ENCODE measurements at regions not wholly inside any gene's neighbourhood (a gene's known extent, or its start where the extent isn't known, plus 50 kb on each side); places are given as distances from the start of the nearest gene placed in this dataset.

- Histone ChIP-seq H4K20me1 (no peaks in the 10 kb centered on the region), H3K9ac (no peak overlapping the region), H3K27ac (no peak overlapping the region), H3K36me3 (no peaks in the 10 kb centered on the region), H3K4me1 (peaks cover 0 to 9% (median 0%) of the 10 kb centered on the region in 10 experiments; a peak in 6 of 20 replicates), H3K9me3 (replicated peaks in 1 of 11) (no peaks in the 10 kb centered on the region), H3K4me2 (no peak overlapping the region), H3K27me3 (peaks cover 0 to 11% (median 0%) of the 10 kb centered on the region in 11 experiments; a peak in 2 of 22 replicates), H3K4me3 (no peak overlapping the region)
- no peak for TF ChIP-seq Cebpa-rat (IDR thresholded peaks at IDR 0.05)
Observed at GRCh38 chr11:15779518-15779917, 576.8 kb downstream of the SOX6 start.

- no peaks in the 10 kb centered on the region for H3K9me3 ChIP-seq (replicated peaks in 1 of 11)
- H3K36me3 ChIP-seq, result no peaks in the 10 kb centered on the region
- peaks cover 0 to 6% (median 0%) of the 10 kb centered on the region in 10 experiments; a peak in 2 of 20 replicates for H3K4me1 ChIP-seq
- no peak overlapping the region for H3K4me2 ChIP-seq
- peaks cover 0 to 11% (median 0%) of the 10 kb centered on the region in 11 experiments; a peak in 2 of 22 replicates for H3K27me3 ChIP-seq
- H3K4me3 ChIP-seq, result no peak overlapping the region
- H3K9ac ChIP-seq, result no peak overlapping the region
- H3K27ac ChIP-seq, result no peak overlapping the region
- TF ChIP-seq Cebpa-rat (IDR thresholded peaks at IDR 0.05), result no peak
- no peaks in the 10 kb centered on the region for H4K20me1 ChIP-seq
Observed at GRCh38 chr11:15780382-15780781, 576.0 kb downstream of the SOX6 start.

GRCh38 chr11:15780837-15781236 is 575.5 kb downstream of the SOX6 start:
- Histone ChIP-seq H4K20me1 (no peaks in the 10 kb centered on the region), H3K27ac (no peak overlapping the region), H3K9ac (no peak overlapping the region), H3K4me3 (no peak overlapping the region), H3K4me2 (no peak overlapping the region), H3K36me3 (no peaks in the 10 kb centered on the region), H3K9me3 (replicated peaks in 1 of 11) (no peaks in the 10 kb centered on the region), H3K4me1 (0 out of 20 replicates have a peak, but pooled peaks cover 0 to 6% (median 0%) of the 10 kb centered on the region in 10 experiments), H3K27me3 (peaks cover 0 to 11% (median 0%) of the 10 kb centered on the region in 11 experiments; a peak in 2 of 22 replicates)
- TF ChIP-seq Cebpa-rat (IDR thresholded peaks at IDR 0.05), result no peak

GRCh38 chr11:15783619-15784018 is 572.7 kb downstream of the SOX6 start:
- peaks cover 0 to 11% (median 0%) of the 10 kb centered on the region in 11 experiments; a peak in 2 of 22 replicates for H3K27me3 ChIP-seq
- no peak overlapping the region for H3K4me3 ChIP-seq
- H3K4me1 ChIP-seq, result 0 out of 20 replicates have a peak, but pooled peaks cover 0 to 6% (median 0%) of the 10 kb centered on the region in 10 experiments
- no peaks in the 10 kb centered on the region for H3K9me3 ChIP-seq (replicated peaks in 1 of 11)
- H4K20me1 ChIP-seq, result no peaks in the 10 kb centered on the region
- H3K27ac ChIP-seq, result no peak overlapping the region
- no peak overlapping the region for H3K9ac ChIP-seq
- no peak for TF ChIP-seq Cebpa-rat (IDR thresholded peaks at IDR 0.05)
- no peak overlapping the region for H3K4me2 ChIP-seq
- H3K36me3 ChIP-seq, result no peaks in the 10 kb centered on the region

- Histone ChIP-seq H4K20me1 (no peaks in the 10 kb centered on the region), H3K36me3 (no peaks in the 10 kb centered on the region), H3K4me2 (peak overlapping the region in 2 of 11 experiments; percentile 5 to 14; a peak in 1 of 22 replicates), H3K4me1 (peaks cover 0 to 7% (median 0%) of the 10 kb centered on the region in 10 experiments; a peak in 3 of 20 replicates), H3K27ac (peak overlapping the region in 3 of 11 experiments; percentile 11 to 67 (median 58); a peak in 6 of 22 replicates), H3K9me3 (replicated peaks in 1 of 11) (peaks cover 0 to 25% (median 7%) of the 10 kb centered on the region in 11 experiments; a peak in 12 of 22 replicates), H3K9ac (no peak overlapping the region), H3K27me3 (no peaks in the 10 kb centered on the region), H3K4me3 (no peak overlapping the region)
- no peak for TF ChIP-seq Cebpa-rat (IDR thresholded peaks at IDR 0.05)
Observed at GRCh38 chr11:15793043-15793996, 563.0 kb downstream of the SOX6 start.

GRCh38 chr11:15794361-15795150 is 561.8 kb downstream of the SOX6 start:
- no peaks in the 10 kb centered on the region for H4K20me1 ChIP-seq
- H3K9ac ChIP-seq, result no peak overlapping the region
- H3K27me3 ChIP-seq, result no peaks in the 10 kb centered on the region
- no peak for TF ChIP-seq Cebpa-rat (IDR thresholded peaks at IDR 0.05)
- H3K4me2 ChIP-seq, result no peak overlapping the region
- H3K27ac ChIP-seq, result peak overlapping the region in 2 of 11 experiments; percentile 58 to 67; a peak in 2 of 22 replicates
- H3K4me3 ChIP-seq, result no peak overlapping the region
- H3K4me1 ChIP-seq, result peaks cover 0 to 19% (median 3%) of the 10 kb centered on the region in 10 experiments; a peak in 14 of 20 replicates
- H3K9me3 ChIP-seq (replicated peaks in 1 of 11), result peaks cover 0 to 25% (median 7%) of the 10 kb centered on the region in 11 experiments; a peak in 12 of 22 replicates
- H3K36me3 ChIP-seq, result no peaks in the 10 kb centered on the region

GRCh38 chr11:15795378-15795777 is 561.0 kb downstream of the SOX6 start:
- TF ChIP-seq Cebpa-rat (IDR thresholded peaks at IDR 0.05), result no peak
- no peaks in the 10 kb centered on the region for H3K27me3 ChIP-seq
- no peak overlapping the region for H3K4me2 ChIP-seq
- no peak overlapping the region for H3K4me3 ChIP-seq
- H3K27ac ChIP-seq, result no peak overlapping the region
- no peaks in the 10 kb centered on the region for H3K36me3 ChIP-seq
- no peaks in the 10 kb centered on the region for H4K20me1 ChIP-seq
- H3K9me3 ChIP-seq (replicated peaks in 1 of 11), result peaks cover 0 to 25% (median 7%) of the 10 kb centered on the region in 11 experiments; a peak in 12 of 22 replicates
- no peak overlapping the region for H3K9ac ChIP-seq
- peaks cover 0 to 24% (median 11%) of the 10 kb centered on the region in 10 experiments; a peak in 14 of 20 replicates for H3K4me1 ChIP-seq

GRCh38 chr11:15800111-15800800 is 556.1 kb downstream of the SOX6 start:
- no peaks in the 10 kb centered on the region for H3K27me3 ChIP-seq
- H3K9ac ChIP-seq, result peak overlapping the region in 9 of 11 experiments; percentile 19 to 82 (median 75); a peak in 16 of 22 replicates
- H4K20me1 ChIP-seq, result no peaks in the 10 kb centered on the region
- H3K36me3 ChIP-seq, result no peaks in the 10 kb centered on the region
- TF ChIP-seq Cebpa-rat (IDR thresholded peaks at IDR 0.05), result peak in 7 of 11 experiments; percentile 8 to 94 (median 58); a peak in 8 of 22 replicates
- H3K27ac ChIP-seq, result peak overlapping the region in 9 of 11 experiments; percentile 67 to 94 (median 87); a peak in 18 of 22 replicates
- peak overlapping the region in 9 of 11 experiments; percentile 29 to 92 (median 68); a peak in 17 of 22 replicates for H3K4me2 ChIP-seq
- H3K9me3 ChIP-seq (replicated peaks in 1 of 11), result no peaks in the 10 kb centered on the region
- peaks cover 0 to 35% (median 21%) of the 10 kb centered on the region in 10 experiments; a peak in 14 of 20 replicates for H3K4me1 ChIP-seq
- peak overlapping the region in 5 of 10 experiments; percentile 13 to 53 (median 38); a peak in 7 of 20 replicates for H3K4me3 ChIP-seq

Measured in BLaER1 treated with 17β-estradiol and CSF1 and Interleukin-3, amounts not matched to agents 10 nM and 100 nM (cell line).